ENCODE measurements at regions not wholly inside any gene's neighbourhood (a gene's known extent, or its start where the extent isn't known, plus 50 kb on each side); places are given as distances from the start of the nearest gene placed in this dataset.

- intact Hi-C loops (cut with DNase I), result no loop called here
These were observed 154.2 kb downstream of the DYRK2 start for GRCh38 chr12:67802731-67803130.

DNA sequence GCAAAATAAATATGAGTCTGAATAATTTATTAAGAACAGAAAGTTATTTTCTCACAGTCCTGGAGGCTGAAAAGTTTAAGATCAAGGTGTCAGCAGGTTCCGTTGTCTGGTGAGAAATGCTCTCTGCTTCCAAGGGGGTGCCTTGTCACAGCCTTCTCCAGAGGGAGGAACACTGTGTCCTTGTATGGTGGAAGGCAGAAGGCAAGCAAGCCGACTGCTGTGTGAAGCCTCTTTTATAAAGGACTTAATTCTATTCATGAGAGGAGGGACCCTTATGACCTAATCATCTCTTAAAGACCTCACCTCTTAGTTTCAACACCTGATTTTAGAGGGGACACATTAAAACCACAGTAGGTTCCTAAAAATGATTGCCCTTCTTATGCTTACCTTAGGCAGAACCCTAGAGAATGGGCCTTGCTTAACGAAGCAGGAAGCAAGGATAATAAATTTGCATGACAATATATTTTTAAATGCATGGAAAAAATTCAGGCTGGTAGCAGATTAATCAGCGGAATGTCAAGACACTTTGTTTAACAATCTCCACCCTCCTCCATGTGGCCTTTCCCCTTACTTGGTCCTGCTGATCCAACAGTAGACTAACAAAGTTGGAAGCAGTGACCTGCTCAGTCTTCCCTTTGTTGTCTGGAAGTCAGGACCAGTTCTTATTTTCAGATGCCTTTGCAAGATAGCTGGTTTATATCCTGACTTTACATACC lies 154.9 kb downstream of the DYRK2 start:
- intact Hi-C loops (cut with DNase I), result no loop called here
- TF ChIP-seq CTCF (IDR thresholded peaks at IDR 0.05), result no peak
- H3K9me3 ChIP-seq, result no peaks in the 10 kb centered on the region
- H3K36me3 ChIP-seq, result no peaks in the 10 kb centered on the region
- no peaks in the 10 kb centered on the region for H3K4me1 ChIP-seq
- no peaks in the 10 kb centered on the region for H3K27me3 ChIP-seq
- no peak for ATAC-seq
- H3K4me3 ChIP-seq, result no peak overlapping the region
- H3K27ac ChIP-seq, result no peak overlapping the region
- no peak for DNase-seq

More at GRCh38 chr12:67802731-67803130, 154.2 kb downstream of the DYRK2 start:
- Histone ChIP-seq H3K4me3 (no peak overlapping the region), H3K9me3 (no peaks in the 10 kb centered on the region), H3K27ac (no peak overlapping the region), H3K36me3 (no peaks in the 10 kb centered on the region), H3K27me3 (no peaks in the 10 kb centered on the region), H3K4me1 (no peaks in the 10 kb centered on the region)
- ATAC-seq (no peak), DNase-seq (no peak)
- no peak for TF ChIP-seq CTCF (IDR thresholded peaks at IDR 0.05)

- no peak overlapping the region for H3K4me3 ChIP-seq
- H3K9me3 ChIP-seq, result no peaks in the 10 kb centered on the region
- H3K36me3 ChIP-seq, result no peaks in the 10 kb centered on the region
- ATAC-seq (no peak), DNase-seq (no peak)
- no peak for TF ChIP-seq CTCF (IDR thresholded peaks at IDR 0.05)
- H3K27me3 ChIP-seq, result no peaks in the 10 kb centered on the region
- intact Hi-C loops (cut with DNase I), result no loop called here
- H3K27ac ChIP-seq, result no peak overlapping the region
- H3K4me1 ChIP-seq, result no peaks in the 10 kb centered on the region
These were observed 155.6 kb downstream of the DYRK2 start for GRCh38 chr12:67804168-67804567.

GRCh38 chr12:67807814-67808213 lies 159.3 kb downstream of the DYRK2 start:
- no peak for DNase-seq
- H3K4me1 ChIP-seq, result no peaks in the 10 kb centered on the region
- no peak for ATAC-seq
- H3K36me3 ChIP-seq, result no peaks in the 10 kb centered on the region
- H3K4me3 ChIP-seq, result no peak overlapping the region
- H3K27ac ChIP-seq, result no peak overlapping the region
- no peaks in the 10 kb centered on the region for H3K27me3 ChIP-seq
- intact Hi-C loops (cut with DNase I), result no loop called here
- no peaks in the 10 kb centered on the region for H3K9me3 ChIP-seq
- no peak for TF ChIP-seq CTCF (IDR thresholded peaks at IDR 0.05)

DNA sequence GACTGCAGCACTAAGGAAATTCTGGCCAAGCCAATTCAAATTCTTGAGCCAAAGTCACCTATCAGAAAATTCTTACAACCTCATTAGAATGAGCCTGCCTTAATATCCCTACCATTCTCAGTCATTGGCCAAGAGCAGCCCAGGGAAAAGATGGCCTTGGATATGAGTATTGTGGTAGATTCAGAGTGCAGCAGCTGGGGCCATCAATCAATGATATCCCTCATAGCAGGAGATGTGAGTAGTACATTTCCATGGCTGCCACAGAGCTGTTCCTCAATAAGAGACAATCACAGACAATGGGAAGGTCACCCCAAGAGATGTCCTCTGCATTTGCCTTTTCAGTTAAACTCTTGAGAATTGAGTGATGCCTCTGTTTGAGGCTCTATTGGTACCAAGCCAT lies 161.6 kb downstream of the DYRK2 start:
- H3K27ac ChIP-seq, result no peak overlapping the region
- no peak overlapping the region for H3K4me3 ChIP-seq
- H3K27me3 ChIP-seq, result no peaks in the 10 kb centered on the region
- DNase-seq (no peak), ATAC-seq (no peak)
- no peak for TF ChIP-seq CTCF (IDR thresholded peaks at IDR 0.05)
- H3K36me3 ChIP-seq, result no peaks in the 10 kb centered on the region
- H3K9me3 ChIP-seq, result peaks cover 0 to 3% of the 10 kb centered on the region in 2 donors
- no peaks in the 10 kb centered on the region for H3K4me1 ChIP-seq
- intact Hi-C loops (cut with DNase I), result no loop called here

Measured in left lung (tissue), 4 donors.